ENCODE measurements at regions not wholly inside any gene's neighbourhood (a gene's known extent, or its start where the extent isn't known, plus 50 kb on each side); places are given as distances from the start of the nearest gene placed in this dataset.

DNA sequence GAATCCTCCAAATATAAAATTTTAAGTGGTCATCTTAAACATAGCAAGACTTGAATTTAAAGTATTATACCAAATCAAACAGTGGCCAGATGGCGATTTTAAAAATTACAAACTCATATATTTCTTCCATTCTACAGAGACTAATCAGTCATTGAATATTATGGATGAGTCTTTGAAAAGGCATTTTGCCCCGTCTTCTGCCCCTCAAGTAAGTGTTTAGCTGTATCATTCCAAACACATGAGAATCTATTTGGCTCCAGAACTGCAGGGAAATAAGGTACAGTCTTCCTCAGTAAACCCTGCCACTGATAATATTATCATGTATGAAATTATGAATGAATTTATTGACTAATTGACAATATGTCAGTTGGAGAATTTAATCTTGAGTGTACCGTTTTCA lies 191.0 kb downstream of the SLC7A11 start:
- Histone ChIP-seq H2AFZ (ENCODE audit: insufficient read depth, low read depth, low read length, poor library complexity, severe bottlenecking) (no peak overlapping the region), H4K20me1 (ENCODE audit: insufficient read depth, low read length) (no peaks in the 10 kb centered on the region), H3K79me2 (ENCODE audit: insufficient read depth, low read length) (no peaks in the 10 kb centered on the region), H3K36me3 (replicated peaks in 1 of 2; ENCODE audit: control insufficient read depth in 1 of 2, insufficient read depth in 2 of 2, low read length in 2 of 2) (no peaks in the 10 kb centered on the region), H3K4me1 (ENCODE audit: control insufficient read depth in 1 of 2, insufficient read depth in 2 of 2, low read length in 2 of 2) (no peaks in the 10 kb centered on the region), H3K4me2 (replicated peaks; ENCODE audit: extremely low read depth, low read length, poor library complexity, severe bottlenecking) (no peak overlapping the region), H3K27me3 (ENCODE audit: control insufficient read depth in 2 of 2, insufficient read depth in 2 of 2, low read length in 2 of 2) (no peaks in the 10 kb centered on the region), H3K4me3 (replicated peaks in 1 of 3; ENCODE audit: low read depth in 2 of 3, low read length in 3 of 3) (no peak overlapping the region), H3K27ac (ENCODE audit: low read depth in 1 of 2, low read length in 2 of 2) (no peak overlapping the region), H3K9ac (ENCODE audit: insufficient read depth, low read length, poor library complexity, severe bottlenecking) (no peak overlapping the region), H3K9me3 (replicated peaks in 1 of 2; ENCODE audit: control insufficient read depth in 1 of 2, insufficient read depth in 1 of 2, low read length in 2 of 2) (no peaks in the 10 kb centered on the region)
- TF ChIP-seq, protein P1, sequence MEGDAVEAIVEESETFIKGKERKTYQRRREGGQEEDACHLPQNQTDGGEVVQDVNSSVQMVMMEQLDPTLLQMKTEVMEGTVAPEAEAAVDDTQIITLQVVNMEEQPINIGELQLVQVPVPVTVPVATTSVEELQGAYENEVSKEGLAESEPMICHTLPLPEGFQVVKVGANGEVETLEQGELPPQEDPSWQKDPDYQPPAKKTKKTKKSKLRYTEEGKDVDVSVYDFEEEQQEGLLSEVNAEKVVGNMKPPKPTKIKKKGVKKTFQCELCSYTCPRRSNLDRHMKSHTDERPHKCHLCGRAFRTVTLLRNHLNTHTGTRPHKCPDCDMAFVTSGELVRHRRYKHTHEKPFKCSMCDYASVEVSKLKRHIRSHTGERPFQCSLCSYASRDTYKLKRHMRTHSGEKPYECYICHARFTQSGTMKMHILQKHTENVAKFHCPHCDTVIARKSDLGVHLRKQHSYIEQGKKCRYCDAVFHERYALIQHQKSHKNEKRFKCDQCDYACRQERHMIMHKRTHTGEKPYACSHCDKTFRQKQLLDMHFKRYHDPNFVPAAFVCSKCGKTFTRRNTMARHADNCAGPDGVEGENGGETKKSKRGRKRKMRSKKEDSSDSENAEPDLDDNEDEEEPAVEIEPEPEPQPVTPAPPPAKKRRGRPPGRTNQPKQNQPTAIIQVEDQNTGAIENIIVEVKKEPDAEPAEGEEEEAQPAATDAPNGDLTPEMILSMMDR (IDR thresholded peaks at IDR 0.05) = no peak
- Mint-ChIP-seq H3K27ac (no peak overlapping the region), H3K4me3 (no peak overlapping the region), H3K27me3 (ENCODE audit: low read depth in 3 of 3) (peaks cover 0 to 5% (median 2%) of the 10 kb centered on the region in 3 donors), H3K36me3 (no peaks in the 10 kb centered on the region), H3K4me1 (no peaks in the 10 kb centered on the region), H3K9me3 (peaks cover 0 to 7% (median 0%) of the 10 kb centered on the region in 7 donors)
- intact Hi-C loops (cut with micrococcal nuclease) = no loop called here
- WGBS (ENCODE audit: insufficient coverage) = no CpG with 5 or more reads among the region's 3 CpGs
- no peak for DNase-seq

DNA sequence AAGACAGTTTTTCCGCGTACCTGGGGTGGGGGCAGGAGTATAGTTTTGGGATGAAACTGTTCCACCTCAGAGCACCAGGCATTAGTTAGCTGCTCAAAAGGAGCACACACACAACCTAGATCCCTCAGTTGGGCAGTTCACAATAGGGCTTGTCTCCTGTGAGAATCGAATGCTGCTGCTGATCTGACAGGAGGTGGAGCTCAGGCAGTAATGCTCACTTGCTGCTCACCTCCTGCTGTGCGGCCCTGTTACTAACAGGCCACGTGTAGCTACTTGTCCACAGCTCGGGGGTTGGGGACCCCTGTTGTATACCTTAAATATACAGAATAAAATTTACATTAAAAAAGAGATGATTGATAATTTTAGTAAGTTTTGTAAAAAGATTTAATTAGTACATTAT lies 191.5 kb downstream of the SLC7A11 start:
- Histone ChIP-seq H4K20me1 (ENCODE audit: insufficient read depth, low read length) (no peaks in the 10 kb centered on the region), H3K27me3 (ENCODE audit: control insufficient read depth in 2 of 2, insufficient read depth in 2 of 2, low read length in 2 of 2) (no peaks in the 10 kb centered on the region), H3K4me1 (ENCODE audit: control insufficient read depth in 1 of 2, insufficient read depth in 2 of 2, low read length in 2 of 2) (no peaks in the 10 kb centered on the region), H3K9ac (ENCODE audit: insufficient read depth, low read length, poor library complexity, severe bottlenecking) (no peak overlapping the region), H3K79me2 (ENCODE audit: insufficient read depth, low read length) (no peaks in the 10 kb centered on the region), H3K4me2 (replicated peaks; ENCODE audit: extremely low read depth, low read length, poor library complexity, severe bottlenecking) (no peak overlapping the region), H3K4me3 (replicated peaks in 1 of 3; ENCODE audit: low read depth in 2 of 3, low read length in 3 of 3) (no peak overlapping the region), H3K27ac (ENCODE audit: low read depth in 1 of 2, low read length in 2 of 2) (no peak overlapping the region), H3K36me3 (replicated peaks in 1 of 2; ENCODE audit: control insufficient read depth in 1 of 2, insufficient read depth in 2 of 2, low read length in 2 of 2) (no peaks in the 10 kb centered on the region), H2AFZ (ENCODE audit: insufficient read depth, low read depth, low read length, poor library complexity, severe bottlenecking) (no peak overlapping the region), H3K9me3 (replicated peaks in 1 of 2; ENCODE audit: control insufficient read depth in 1 of 2, insufficient read depth in 1 of 2, low read length in 2 of 2) (no peaks in the 10 kb centered on the region)
- DNase-seq = no peak
- Mint-ChIP-seq H3K27me3 (ENCODE audit: low read depth in 3 of 3) (peaks cover 0 to 5% (median 2%) of the 10 kb centered on the region in 3 donors), H3K9me3 (peaks cover 0 to 7% (median 0%) of the 10 kb centered on the region in 7 donors), H3K27ac (no peak overlapping the region), H3K4me3 (no peak overlapping the region), H3K36me3 (no peaks in the 10 kb centered on the region), H3K4me1 (no peaks in the 10 kb centered on the region)
- intact Hi-C loops (cut with micrococcal nuclease) = no loop called here
- TF ChIP-seq, protein P1 (IDR thresholded peaks at IDR 0.05) = no peak
- 40% methylated on average over 1 of the region's 6 CpGs for WGBS (ENCODE audit: insufficient coverage)
